Glomerular visceral epithelial cell (primary cell): ENCODE measurements at regions not wholly inside any gene's neighbourhood (a gene's known extent, or its start where the extent isn't known, plus 50 kb on each side); places are given as distances from the start of the nearest gene placed in this dataset.
A peak's percentile ranks its signal among the peaks of the same experiment; 100 is the strongest.

Experiments
- DNase-seq: peaks from one replicate; pipeline ENCODE4 v3.0.0-alpha.2; 2016; ENCODE audit errors: extremely low spot score

GRCh38 chr1:184219414-184219813 is 167.4 kb upstream of the C1orf21 start:
- no peak for DNase-seq

GRCh38 chr1:184219883-184220282 is 166.9 kb upstream of the C1orf21 start:
- no peak for DNase-seq

GRCh38 chr1:184221087-184221486 is 165.7 kb upstream of the C1orf21 start:
- no peak for DNase-seq

GRCh38 chr1:184222652-184223052 is 164.2 kb upstream of the C1orf21 start:
- DNase-seq, result peak; percentile 55

GRCh38 chr1:184223216-184223615 is 163.6 kb upstream of the C1orf21 start:
- no peak for DNase-seq

GRCh38 chr1:184225283-184226099 is 161.3 kb upstream of the C1orf21 start:
- DNase-seq, result no peak

GRCh38 chr1:184226100-184226487 is 160.7 kb upstream of the C1orf21 start:
- no peak for DNase-seq

GRCh38 chr1:184228558-184228957 is 158.3 kb upstream of the C1orf21 start:
- DNase-seq, result no peak

GRCh38 chr1:184237588-184237987 is 149.2 kb upstream of the C1orf21 start:
- no peak for DNase-seq

GRCh38 chr1:184241446-184241845 is 145.4 kb upstream of the C1orf21 start:
- DNase-seq, result no peak

GRCh38 chr1:184242507-184242943 is 144.3 kb upstream of the C1orf21 start:
- no peak for DNase-seq

GRCh38 chr1:184244962-184245361 is 141.9 kb upstream of the C1orf21 start:
- no peak for DNase-seq

- no peak for DNase-seq
Measured at GRCh38 chr1:184247671-184248070, 139.2 kb upstream of the C1orf21 start.

- DNase-seq, result no peak
Measured at GRCh38 chr1:184253921-184254320, 132.9 kb upstream of the C1orf21 start.

GRCh38 chr1:184254849-184255248 is 132.0 kb upstream of the C1orf21 start:
- no peak for DNase-seq

- no peak for DNase-seq
Measured at GRCh38 chr1:184255560-184255959, 131.3 kb upstream of the C1orf21 start.

- DNase-seq, result no peak
Measured at GRCh38 chr1:184257873-184258272, 129.0 kb upstream of the C1orf21 start.

- no peak for DNase-seq
Measured at GRCh38 chr1:184258525-184258924, 128.3 kb upstream of the C1orf21 start.

- peak; percentile 53 for DNase-seq
Measured at GRCh38 chr1:184260382-184260781, 126.4 kb upstream of the C1orf21 start.

GRCh38 chr1:184262109-184262508 is 124.7 kb upstream of the C1orf21 start:
- DNase-seq, result no peak

- no peak for DNase-seq
Measured at GRCh38 chr1:184267747-184268146, 119.1 kb upstream of the C1orf21 start.

- peak; percentile 5 for DNase-seq
Measured at GRCh38 chr1:184270556-184270955, 116.3 kb upstream of the C1orf21 start.

- peak; percentile 29 for DNase-seq
Measured at GRCh38 chr1:184272175-184272866, 114.5 kb upstream of the C1orf21 start.
